Astrocyte of the spinal cord (primary cell): ENCODE measurements at regions not wholly inside any gene's neighbourhood (a gene's known extent, or its start where the extent isn't known, plus 50 kb on each side); places are given as distances from the start of the nearest gene placed in this dataset.

Experiments
- DNase-seq: peaks from one replicate; pipeline ENCODE4 v3.0.0; 2011; ENCODE audit warnings: low read depth, low spot score
- H3K4me3 ChIP-seq: 2 replicates; pipeline ENCODE4 v1.5.1; 2011; ENCODE audit warnings: low read depth, mild to moderate bottlenecking, low read length, moderate library complexity
- in situ Hi-C: cut with HindIII; loops from 2 replicates; pipeline ENCODE4 v1.10.0; 2017; ENCODE audit warnings: low sequenced_read_pairs
- TF ChIP-seq, protein P1 (sequence below): IDR thresholded peaks from 2 replicates; pipeline ENCODE4 v1.5.1; 2012; ENCODE audit warnings: low read depth, mild to moderate bottlenecking, low read length, inconsistent platforms

GRCh38 chr12:42886160-42886559 lies 296.6 kb upstream of the PRICKLE1 start:
- TF ChIP-seq, protein P1, sequence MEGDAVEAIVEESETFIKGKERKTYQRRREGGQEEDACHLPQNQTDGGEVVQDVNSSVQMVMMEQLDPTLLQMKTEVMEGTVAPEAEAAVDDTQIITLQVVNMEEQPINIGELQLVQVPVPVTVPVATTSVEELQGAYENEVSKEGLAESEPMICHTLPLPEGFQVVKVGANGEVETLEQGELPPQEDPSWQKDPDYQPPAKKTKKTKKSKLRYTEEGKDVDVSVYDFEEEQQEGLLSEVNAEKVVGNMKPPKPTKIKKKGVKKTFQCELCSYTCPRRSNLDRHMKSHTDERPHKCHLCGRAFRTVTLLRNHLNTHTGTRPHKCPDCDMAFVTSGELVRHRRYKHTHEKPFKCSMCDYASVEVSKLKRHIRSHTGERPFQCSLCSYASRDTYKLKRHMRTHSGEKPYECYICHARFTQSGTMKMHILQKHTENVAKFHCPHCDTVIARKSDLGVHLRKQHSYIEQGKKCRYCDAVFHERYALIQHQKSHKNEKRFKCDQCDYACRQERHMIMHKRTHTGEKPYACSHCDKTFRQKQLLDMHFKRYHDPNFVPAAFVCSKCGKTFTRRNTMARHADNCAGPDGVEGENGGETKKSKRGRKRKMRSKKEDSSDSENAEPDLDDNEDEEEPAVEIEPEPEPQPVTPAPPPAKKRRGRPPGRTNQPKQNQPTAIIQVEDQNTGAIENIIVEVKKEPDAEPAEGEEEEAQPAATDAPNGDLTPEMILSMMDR: no peak
- no peak overlapping the region for H3K4me3 ChIP-seq
- in situ Hi-C loops: no loop called here
- no peak for DNase-seq

- TF ChIP-seq, protein P1: no peak
- no peak overlapping the region for H3K4me3 ChIP-seq
- in situ Hi-C loops: no loop called here
- no peak for DNase-seq
Observed at GRCh38 chr12:42885677-42886076, 296.1 kb upstream of the PRICKLE1 start.

GRCh38 chr12:42884116-42884515 lies 294.6 kb upstream of the PRICKLE1 start:
- no peak overlapping the region for H3K4me3 ChIP-seq
- TF ChIP-seq, protein P1: no peak
- no peak for DNase-seq
- in situ Hi-C loops: no loop called here

GRCh38 chr12:42873401-42873800 lies 283.9 kb upstream of the PRICKLE1 start:
- no peak for DNase-seq

DNA sequence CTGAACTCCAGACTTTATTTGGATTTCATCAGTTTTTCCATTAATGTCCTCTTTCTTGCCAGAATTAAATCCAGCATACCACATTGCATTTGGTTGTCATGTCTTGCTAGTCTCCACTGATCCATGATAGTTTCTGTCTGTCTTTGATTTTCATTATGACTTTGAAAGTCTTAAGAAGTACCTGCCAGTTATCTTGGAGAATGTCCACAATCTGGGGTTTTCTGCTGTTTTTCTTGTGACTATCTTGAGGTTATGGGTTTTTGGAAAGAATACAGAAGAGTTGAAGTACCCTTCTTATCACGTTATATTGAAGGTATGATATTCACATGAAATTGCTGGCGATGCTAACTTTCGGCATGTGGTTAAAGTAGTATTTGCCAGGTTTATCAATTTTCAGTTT lies 282.3 kb upstream of the PRICKLE1 start:
- TF ChIP-seq, protein P1: no peak
- in situ Hi-C loops: no loop called here
- DNase-seq: no peak
- no peak overlapping the region for H3K4me3 ChIP-seq

More at GRCh38 chr12:42873401-42873800, 283.9 kb upstream of the PRICKLE1 start:
- H3K4me3 ChIP-seq: no peak overlapping the region
- in situ Hi-C loops: no loop called here
- TF ChIP-seq, protein P1: no peak

DNA sequence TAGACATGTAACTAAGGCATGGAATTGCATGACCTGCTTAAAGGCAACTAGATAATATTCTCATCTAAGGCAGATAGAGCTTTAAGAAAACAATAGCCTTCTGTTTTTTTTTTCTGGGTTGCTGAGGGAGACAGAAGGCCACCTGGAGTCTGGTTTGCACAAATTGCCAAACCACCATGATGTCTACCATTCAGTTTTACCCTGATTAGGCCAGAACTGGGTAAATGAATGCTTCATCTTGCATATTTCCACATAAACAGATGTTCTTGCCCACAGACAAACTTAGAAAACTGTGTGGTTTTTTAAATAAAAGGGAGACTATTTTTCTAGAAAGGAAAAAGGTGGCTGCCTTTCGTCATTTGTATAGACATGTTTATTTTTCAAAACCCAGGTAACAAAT lies 278.7 kb upstream of the PRICKLE1 start:
- H3K4me3 ChIP-seq: no peak overlapping the region
- TF ChIP-seq, protein P1: no peak
- in situ Hi-C loops: no loop called here
- peak; percentile 75 for DNase-seq

GRCh38 chr12:42865282-42865681 lies 275.7 kb upstream of the PRICKLE1 start:
- no peak for DNase-seq
- in situ Hi-C loops: no loop called here
- no peak overlapping the region for H3K4me3 ChIP-seq
- TF ChIP-seq, protein P1: no peak
